ENCODE measurements at regions not wholly inside any gene's neighbourhood (a gene's known extent, or its start where the extent isn't known, plus 50 kb on each side); places are given as distances from the start of the nearest gene placed in this dataset.

- Histone ChIP-seq H3K4me2 (ENCODE audit: low read length) (no peak overlapping the region), H3K4me3 (ENCODE audit: low read length) (no peak overlapping the region), H3F3A (ENCODE audit: control insufficient read depth, insufficient read depth) (no peaks in the 10 kb centered on the region), H4K20me1 (ENCODE audit: control insufficient read depth, insufficient read depth, low read depth, low read length) (no peaks in the 10 kb centered on the region), H3K9me2 (replicated peaks; ENCODE audit: control insufficient read depth, low read length) (no peaks in the 10 kb centered on the region; the same call in 1 of the 2 replicates), H3K36me3 (ENCODE audit: control insufficient read depth, low read length) (no peaks in the 10 kb centered on the region), H3K27ac (ENCODE audit: low read depth, low read length) (no peak overlapping the region), H3K4me1 (ENCODE audit: control insufficient read depth, low read length) (no peaks in the 10 kb centered on the region), H3K79me2 (ENCODE audit: control insufficient read depth, low read length) (no peaks in the 10 kb centered on the region), H3K9me3 (ENCODE audit: control insufficient read depth, insufficient read depth, low read length) (peaks cover 2% of the 10 kb centered on the region; the same call in 1 of the 2 replicates), H3K27me3 (ENCODE audit: control insufficient read depth, low read length) (no peaks in the 10 kb centered on the region)
- TF ChIP-seq, protein P1, sequence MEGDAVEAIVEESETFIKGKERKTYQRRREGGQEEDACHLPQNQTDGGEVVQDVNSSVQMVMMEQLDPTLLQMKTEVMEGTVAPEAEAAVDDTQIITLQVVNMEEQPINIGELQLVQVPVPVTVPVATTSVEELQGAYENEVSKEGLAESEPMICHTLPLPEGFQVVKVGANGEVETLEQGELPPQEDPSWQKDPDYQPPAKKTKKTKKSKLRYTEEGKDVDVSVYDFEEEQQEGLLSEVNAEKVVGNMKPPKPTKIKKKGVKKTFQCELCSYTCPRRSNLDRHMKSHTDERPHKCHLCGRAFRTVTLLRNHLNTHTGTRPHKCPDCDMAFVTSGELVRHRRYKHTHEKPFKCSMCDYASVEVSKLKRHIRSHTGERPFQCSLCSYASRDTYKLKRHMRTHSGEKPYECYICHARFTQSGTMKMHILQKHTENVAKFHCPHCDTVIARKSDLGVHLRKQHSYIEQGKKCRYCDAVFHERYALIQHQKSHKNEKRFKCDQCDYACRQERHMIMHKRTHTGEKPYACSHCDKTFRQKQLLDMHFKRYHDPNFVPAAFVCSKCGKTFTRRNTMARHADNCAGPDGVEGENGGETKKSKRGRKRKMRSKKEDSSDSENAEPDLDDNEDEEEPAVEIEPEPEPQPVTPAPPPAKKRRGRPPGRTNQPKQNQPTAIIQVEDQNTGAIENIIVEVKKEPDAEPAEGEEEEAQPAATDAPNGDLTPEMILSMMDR (IDR thresholded peaks at IDR 0.05; ENCODE audit: low read depth, low read length, poor library complexity, severe bottlenecking) = no peak
- TF ChIP-seq EZH2phosphoT487 (IDR thresholded peaks at IDR 0.05; ENCODE audit: borderline replicate concordance, low read length) = no peak
These were observed 349.4 kb upstream of the NOVA1 start for GRCh38 chr14:26947265-26947664.

DNA sequence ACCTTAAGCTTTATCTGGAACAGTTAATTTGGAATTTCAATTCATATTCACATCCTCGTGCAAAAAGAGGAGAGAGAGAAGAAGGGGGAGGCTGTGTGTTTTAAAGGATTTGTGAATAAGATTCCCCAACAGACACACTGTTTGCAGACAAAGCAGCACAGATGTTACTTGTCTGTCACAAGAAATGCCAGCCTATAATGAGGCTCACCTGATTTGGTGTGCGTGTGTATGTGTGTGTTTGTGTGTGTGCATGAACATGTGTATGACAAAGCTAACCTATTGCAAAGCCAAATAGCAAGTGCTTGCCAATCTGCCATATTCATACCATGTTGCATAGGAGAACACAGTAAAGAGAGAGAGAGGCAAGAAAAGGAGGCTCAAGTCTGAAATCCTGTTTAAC is 361.6 kb upstream of the NOVA1 start:
- H3K9me2 ChIP-seq (replicated peaks; ENCODE audit: control insufficient read depth, low read length) = no peaks in the 10 kb centered on the region
- H3K4me3 ChIP-seq (ENCODE audit: low read length) = no peak overlapping the region
- no peak for TF ChIP-seq EZH2phosphoT487 (IDR thresholded peaks at IDR 0.05; ENCODE audit: borderline replicate concordance, low read length)
- TF ChIP-seq, protein P1 (IDR thresholded peaks at IDR 0.05; ENCODE audit: low read depth, low read length, poor library complexity, severe bottlenecking) = no peak
- no peaks in the 10 kb centered on the region for H3K36me3 ChIP-seq (ENCODE audit: control insufficient read depth, low read length)
- H4K20me1 ChIP-seq (ENCODE audit: control insufficient read depth, insufficient read depth, low read depth, low read length) = no peaks in the 10 kb centered on the region
- H3K9me3 ChIP-seq (ENCODE audit: control insufficient read depth, insufficient read depth, low read length) = no peaks in the 10 kb centered on the region; the same call in 1 of the 2 replicates
- no peaks in the 10 kb centered on the region for H3F3A ChIP-seq (ENCODE audit: control insufficient read depth, insufficient read depth)
- no peaks in the 10 kb centered on the region for H3K79me2 ChIP-seq (ENCODE audit: control insufficient read depth, low read length)
- no peak overlapping the region for H3K27ac ChIP-seq (ENCODE audit: low read depth, low read length)
- no peaks in the 10 kb centered on the region for H3K4me1 ChIP-seq (ENCODE audit: control insufficient read depth, low read length)
- H3K27me3 ChIP-seq (ENCODE audit: control insufficient read depth, low read length) = no peaks in the 10 kb centered on the region
- H3K4me2 ChIP-seq (ENCODE audit: low read length) = no peak overlapping the region

DNA sequence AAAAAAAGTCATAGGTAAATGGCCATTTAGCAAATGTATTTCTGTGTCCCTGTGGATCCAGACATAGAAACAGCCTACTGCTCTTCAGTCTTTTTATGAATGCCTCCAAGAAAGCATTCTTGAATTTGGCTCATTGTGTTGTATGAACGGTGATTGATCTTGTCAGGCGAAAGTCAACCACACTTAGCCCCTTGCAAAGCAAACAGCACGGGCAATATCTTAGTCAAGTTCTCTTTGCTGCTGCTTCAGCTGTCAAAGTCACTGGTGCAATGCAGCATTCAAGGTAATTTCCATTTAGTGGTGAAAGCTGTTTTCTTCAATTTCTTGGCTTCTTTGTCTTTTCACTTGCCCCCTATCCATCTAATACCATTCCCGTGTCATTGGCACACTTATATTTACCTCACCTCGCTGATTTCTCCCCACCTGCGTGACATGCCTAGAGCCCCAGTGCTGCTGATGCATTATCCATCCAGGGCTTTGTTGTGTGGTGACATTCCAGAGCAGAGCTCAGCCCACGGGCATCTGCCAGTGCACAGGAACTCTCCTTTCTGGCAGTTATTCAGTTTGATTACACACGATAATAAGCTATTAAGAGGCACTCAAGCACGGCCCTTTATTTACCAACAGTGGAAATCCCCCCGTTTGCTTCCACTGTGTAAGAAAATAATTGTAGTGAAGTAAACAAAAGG is 362.3 kb upstream of the NOVA1 start:
- H3K79me2 ChIP-seq (ENCODE audit: control insufficient read depth, low read length) = no peaks in the 10 kb centered on the region
- H3K36me3 ChIP-seq (ENCODE audit: control insufficient read depth, low read length) = no peaks in the 10 kb centered on the region
- H3K9me2 ChIP-seq (replicated peaks; ENCODE audit: control insufficient read depth, low read length) = no peaks in the 10 kb centered on the region
- no peak for TF ChIP-seq EZH2phosphoT487 (IDR thresholded peaks at IDR 0.05; ENCODE audit: borderline replicate concordance, low read length)
- TF ChIP-seq, protein P1 (IDR thresholded peaks at IDR 0.05; ENCODE audit: low read depth, low read length, poor library complexity, severe bottlenecking) = no peak
- H3K27me3 ChIP-seq (ENCODE audit: control insufficient read depth, low read length) = no peaks in the 10 kb centered on the region
- H3K4me3 ChIP-seq (ENCODE audit: low read length) = no peak overlapping the region
- no peaks in the 10 kb centered on the region for H4K20me1 ChIP-seq (ENCODE audit: control insufficient read depth, insufficient read depth, low read depth, low read length)
- H3K4me1 ChIP-seq (ENCODE audit: control insufficient read depth, low read length) = no peaks in the 10 kb centered on the region
- H3K4me2 ChIP-seq (ENCODE audit: low read length) = no peak overlapping the region
- H3K9me3 ChIP-seq (ENCODE audit: control insufficient read depth, insufficient read depth, low read length) = no peaks in the 10 kb centered on the region; the same call in 1 of the 2 replicates
- no peaks in the 10 kb centered on the region for H3F3A ChIP-seq (ENCODE audit: control insufficient read depth, insufficient read depth)
- no peak overlapping the region for H3K27ac ChIP-seq (ENCODE audit: low read depth, low read length)

All from DOHH2 (cell line).